ENCODE measurements at regions not wholly inside any gene's neighbourhood (a gene's known extent, or its start where the extent isn't known, plus 50 kb on each side); places are given as distances from the start of the nearest gene placed in this dataset.

DNA sequence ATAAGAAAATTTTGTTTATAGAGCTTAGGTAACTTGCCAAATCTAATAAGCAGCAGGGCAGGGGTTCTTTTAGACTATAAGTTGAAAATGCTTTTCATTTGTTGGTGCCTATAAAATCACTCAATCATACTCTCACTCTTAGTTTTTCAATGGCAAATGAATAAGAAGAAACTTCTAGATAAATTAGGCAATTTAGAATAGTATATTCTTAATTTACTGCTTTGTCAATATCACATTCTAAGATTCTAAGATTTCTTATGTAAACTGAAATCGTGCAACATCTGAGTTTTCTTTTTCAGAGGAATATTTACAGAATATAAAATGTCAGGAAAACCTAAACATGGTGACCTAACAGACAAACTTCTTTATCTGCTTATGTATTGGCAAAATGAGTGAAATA lies 849.0 kb downstream of the DTWD2 start:
- TF ChIP-seq HDGF (IDR thresholded peaks at IDR 0.05; ENCODE audit: borderline replicate concordance) (no peak), FOXM1 (IDR thresholded peaks at IDR 0.05; ENCODE audit: borderline replicate concordance) (no peak), SUZ12 (IDR thresholded peaks at IDR 0.05) (no peak), NFRKB (IDR thresholded peaks at IDR 0.05) (no peak), PKNOX1 (IDR thresholded peaks at IDR 0.05) (no peak), BHLHE40 (IDR thresholded peaks at IDR 0.05; ENCODE audit: borderline replicate concordance) (no peak), TARDBP (IDR thresholded peaks at IDR 0.05) (no peak), SP1 (IDR thresholded peaks at IDR 0.05) (no peak), L3MBTL2 (conservative IDR thresholded peaks at IDR 0.05) (no peak), ELF4 (IDR thresholded peaks at IDR 0.05) (no peak)

Data from HEK293T (cell line).